Activated CD4-positive, alpha-beta T cell treated with anti-CD3 and anti-CD28 coated beads, Interleukin-2, amount 10 ng/mL, durations not matched to agents 7 days and 5 days (primary cell): ENCODE measurements at regions not wholly inside any gene's neighbourhood (a gene's known extent, or its start where the extent isn't known, plus 50 kb on each side); places are given as distances from the start of the nearest gene placed in this dataset.

Source experiments
- CTCF ChIA-PET: fragments of 350-600 bp; sonication (Branson Sonifier 250); formaldehyde crosslinking; loops from one replicate; lab custom pipeline; 2021; ENCODE audit warnings: antibody characterized with exemption; lab: Charles Lee
- POLR2A ChIA-PET: fragments of 350-600 bp; sonication (Branson Sonifier 250); formaldehyde crosslinking; loops from one replicate; lab custom pipeline; 2021; ENCODE audit warnings: antibody characterized with exemption; lab: Charles Lee
- DNase-seq: peaks from one replicate; pipeline ENCODE4 v3.0.0-alpha.2; 2020
- H3K27ac Mint-ChIP-seq: one replicate; pipeline ENCODE4 v1.8.0; 2021; ENCODE audit warnings: mild to moderate bottlenecking, moderate library complexity, mixed read lengths
- H3K27me3 Mint-ChIP-seq: one replicate; pipeline ENCODE4 v1.8.0; 2021; ENCODE audit warnings: mixed read lengths
- H3K36me3 Mint-ChIP-seq: one replicate; pipeline ENCODE4 v1.8.0; 2021; ENCODE audit warnings: low read depth, mixed read lengths
- H3K4me1 Mint-ChIP-seq: one replicate; pipeline ENCODE4 v1.8.0; 2021; ENCODE audit warnings: mixed read lengths
- H3K4me3 Mint-ChIP-seq: one replicate; pipeline ENCODE4 v1.8.0; 2021; ENCODE audit warnings: mild to moderate bottlenecking, moderate library complexity, mixed read lengths
- H3K9me3 Mint-ChIP-seq: one replicate; pipeline ENCODE4 v1.8.0; 2021; ENCODE audit warnings: mixed read lengths

DNA sequence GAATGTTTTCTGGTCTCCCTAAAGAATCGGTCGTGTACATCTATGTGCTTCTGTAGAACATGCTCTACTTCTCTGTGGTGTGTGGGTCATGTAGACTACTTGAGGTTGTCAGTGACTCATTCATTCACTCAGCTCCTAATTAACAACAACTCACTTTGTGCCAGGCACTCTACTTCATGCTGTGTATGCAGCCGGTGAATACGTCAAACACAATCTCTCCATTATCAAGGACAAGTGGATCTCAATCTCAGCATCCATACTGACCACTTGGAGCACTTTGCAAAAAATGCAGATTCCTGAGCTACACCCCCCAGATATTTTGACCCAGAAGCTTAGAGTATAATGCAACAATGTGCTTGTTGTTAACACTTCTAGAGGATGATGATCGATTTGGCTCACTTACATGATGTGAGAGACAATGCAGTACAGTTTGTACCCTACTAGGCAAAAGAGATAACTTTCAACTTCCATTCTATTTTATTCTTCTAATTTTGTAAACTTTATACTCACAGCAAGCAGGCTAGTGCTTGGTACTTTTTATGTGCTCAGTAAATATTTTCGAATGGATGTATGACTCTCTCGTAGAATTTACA lies 508.6 kb upstream of the ADAMTS5 start:
- Mint-ChIP-seq H3K4me3 (no peak overlapping the region), H3K9me3 (no peaks in the 10 kb centered on the region), H3K4me1 (no peaks in the 10 kb centered on the region), H3K36me3 (no peaks in the 10 kb centered on the region), H3K27ac (no peak overlapping the region), H3K27me3 (no peaks in the 10 kb centered on the region)
- CTCF ChIA-PET: no interaction called here
- POLR2A ChIA-PET: no interaction called here
- DNase-seq: no peak

DNA sequence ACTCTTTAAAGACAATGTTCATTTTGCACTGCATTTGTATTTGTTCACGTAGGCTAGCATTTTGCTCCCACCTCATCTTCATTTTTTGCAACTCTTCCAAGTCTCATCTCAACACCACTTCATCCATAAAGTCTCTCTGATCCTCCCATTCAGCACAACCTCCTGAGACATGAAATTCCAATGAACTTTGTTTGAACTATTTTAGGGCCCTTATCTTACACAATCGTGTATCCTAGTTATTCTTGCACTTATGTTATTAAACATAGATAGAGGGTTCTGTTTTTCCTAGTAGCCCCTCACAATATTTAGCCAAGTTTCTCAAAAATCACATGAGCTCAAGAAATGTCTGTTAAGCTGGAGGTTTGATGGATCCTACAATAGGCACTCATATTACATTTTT lies 500.5 kb upstream of the ADAMTS5 start:
- no peak for DNase-seq
- H3K27ac Mint-ChIP-seq: no peak overlapping the region
- no peaks in the 10 kb centered on the region for H3K27me3 Mint-ChIP-seq
- CTCF ChIA-PET: no interaction called here
- no peaks in the 10 kb centered on the region for H3K36me3 Mint-ChIP-seq
- peaks cover 2% of the 10 kb centered on the region for H3K9me3 Mint-ChIP-seq
- no peaks in the 10 kb centered on the region for H3K4me1 Mint-ChIP-seq
- H3K4me3 Mint-ChIP-seq: no peak overlapping the region
- POLR2A ChIA-PET: no interaction called here

DNA sequence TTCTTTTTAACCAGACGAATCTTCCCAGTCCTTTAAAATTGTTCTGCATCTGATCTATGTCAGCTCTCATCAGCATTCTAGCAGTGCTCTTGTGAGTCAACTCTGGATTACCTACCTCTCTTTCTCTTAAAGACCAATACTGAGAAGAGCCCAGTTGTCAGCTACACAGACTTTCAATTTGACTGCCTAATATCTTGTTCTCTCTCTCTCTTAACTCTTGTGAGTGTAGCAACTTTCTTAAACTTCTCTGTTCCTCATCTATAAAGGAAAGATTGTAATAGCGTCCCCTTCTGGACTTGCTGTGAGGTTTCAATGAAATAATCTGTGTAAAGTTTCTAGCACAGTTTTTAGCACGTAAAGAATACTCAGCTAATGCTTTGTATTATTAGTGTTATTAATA lies 499.3 kb upstream of the ADAMTS5 start:
- Mint-ChIP-seq H3K27ac (no peak overlapping the region), H3K4me3 (no peak overlapping the region), H3K4me1 (no peaks in the 10 kb centered on the region), H3K27me3 (no peaks in the 10 kb centered on the region), H3K36me3 (no peaks in the 10 kb centered on the region), H3K9me3 (peaks cover 2% of the 10 kb centered on the region)
- POLR2A ChIA-PET: no interaction called here
- CTCF ChIA-PET: no interaction called here
- no peak for DNase-seq

GRCh38 chr21:27464648-27465047 lies 497.8 kb upstream of the ADAMTS5 start:
- no peaks in the 10 kb centered on the region for H3K27me3 Mint-ChIP-seq
- no peaks in the 10 kb centered on the region for H3K36me3 Mint-ChIP-seq
- H3K27ac Mint-ChIP-seq: no peak overlapping the region
- ChIA-PET CTCF (no interaction called here), POLR2A (no interaction called here)
- H3K4me3 Mint-ChIP-seq: no peak overlapping the region
- H3K4me1 Mint-ChIP-seq: no peaks in the 10 kb centered on the region
- no peak for DNase-seq
- peaks cover 2% of the 10 kb centered on the region for H3K9me3 Mint-ChIP-seq

- H3K36me3 Mint-ChIP-seq: no peaks in the 10 kb centered on the region
- no peaks in the 10 kb centered on the region for H3K4me1 Mint-ChIP-seq
- CTCF ChIA-PET: no interaction called here
- H3K9me3 Mint-ChIP-seq: peaks cover 2% of the 10 kb centered on the region
- no peak overlapping the region for H3K4me3 Mint-ChIP-seq
- DNase-seq: no peak
- H3K27ac Mint-ChIP-seq: no peak overlapping the region
- H3K27me3 Mint-ChIP-seq: no peaks in the 10 kb centered on the region
- POLR2A ChIA-PET: no interaction called here
Observed at GRCh38 chr21:27462726-27463125, 495.8 kb upstream of the ADAMTS5 start.

- no peak for DNase-seq
- CTCF ChIA-PET: no interaction called here
Observed at GRCh38 chr21:27454234-27454633, 487.3 kb upstream of the ADAMTS5 start.

DNA sequence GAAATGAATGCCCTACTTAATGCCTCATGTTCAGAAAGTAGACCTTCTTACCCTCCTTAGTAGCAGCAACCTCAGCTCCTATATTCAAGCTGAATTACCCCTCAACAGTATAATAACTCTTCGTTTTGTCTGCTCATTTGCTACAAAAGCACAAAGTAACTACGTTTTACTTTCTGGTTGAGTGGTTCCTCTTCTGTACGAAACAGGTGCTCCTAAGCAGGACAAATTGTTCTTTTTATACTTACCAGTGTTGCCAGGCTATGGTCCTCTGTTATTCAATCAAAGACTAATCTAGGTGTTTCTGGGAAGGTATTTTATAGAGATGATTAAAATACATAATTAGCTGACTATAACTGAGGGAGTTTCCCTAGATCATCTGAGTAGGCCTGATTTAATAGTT lies 484.2 kb upstream of the ADAMTS5 start:
- Mint-ChIP-seq H3K36me3 (no peaks in the 10 kb centered on the region), H3K27me3 (no peaks in the 10 kb centered on the region), H3K4me3 (no peak overlapping the region), H3K27ac (no peak overlapping the region), H3K9me3 (peaks cover 7% of the 10 kb centered on the region), H3K4me1 (no peaks in the 10 kb centered on the region)
- ChIA-PET POLR2A (no interaction called here), CTCF (no interaction called here)
- DNase-seq: no peak

More at GRCh38 chr21:27454234-27454633, 487.3 kb upstream of the ADAMTS5 start:
- POLR2A ChIA-PET: no interaction called here
- H3K9me3 Mint-ChIP-seq: no peaks in the 10 kb centered on the region
- no peaks in the 10 kb centered on the region for H3K4me1 Mint-ChIP-seq
- H3K36me3 Mint-ChIP-seq: no peaks in the 10 kb centered on the region
- H3K27ac Mint-ChIP-seq: no peak overlapping the region
- H3K4me3 Mint-ChIP-seq: no peak overlapping the region
- no peaks in the 10 kb centered on the region for H3K27me3 Mint-ChIP-seq

DNA sequence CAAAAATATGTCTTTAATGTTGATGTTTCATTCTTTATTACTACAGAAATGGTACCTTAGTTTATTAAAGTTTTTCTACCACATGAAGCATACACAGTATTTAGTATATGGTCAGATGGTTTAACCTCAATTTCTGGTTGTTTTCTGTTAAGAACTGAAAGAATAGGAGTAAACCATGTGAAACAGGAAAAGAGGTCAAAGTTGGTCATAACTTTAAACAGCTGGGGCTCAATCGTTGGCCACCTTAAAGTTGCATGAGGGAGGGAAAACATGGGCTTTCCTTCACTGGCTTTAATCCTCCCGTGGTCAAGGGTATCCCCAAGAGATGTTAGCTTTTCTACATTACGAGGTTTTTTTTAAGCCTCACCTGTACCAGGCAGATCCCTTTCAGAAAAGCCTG lies 483.3 kb upstream of the ADAMTS5 start:
- H3K9me3 Mint-ChIP-seq: peaks cover 11% of the 10 kb centered on the region
- POLR2A ChIA-PET: no interaction called here
- no peaks in the 10 kb centered on the region for H3K27me3 Mint-ChIP-seq
- H3K4me3 Mint-ChIP-seq: no peak overlapping the region
- no peak for DNase-seq
- no peaks in the 10 kb centered on the region for H3K4me1 Mint-ChIP-seq
- no peak overlapping the region for H3K27ac Mint-ChIP-seq
- H3K36me3 Mint-ChIP-seq: no peaks in the 10 kb centered on the region
- CTCF ChIA-PET: no interaction called here

GRCh38 chr21:27448960-27449359 lies 482.1 kb upstream of the ADAMTS5 start:
- Mint-ChIP-seq H3K36me3 (no peaks in the 10 kb centered on the region), H3K9me3 (peaks cover 14% of the 10 kb centered on the region), H3K4me3 (no peak overlapping the region), H3K27me3 (no peaks in the 10 kb centered on the region), H3K27ac (no peak overlapping the region), H3K4me1 (no peaks in the 10 kb centered on the region)
- no peak for DNase-seq
- POLR2A ChIA-PET: no interaction called here
- CTCF ChIA-PET: no interaction called here

DNA sequence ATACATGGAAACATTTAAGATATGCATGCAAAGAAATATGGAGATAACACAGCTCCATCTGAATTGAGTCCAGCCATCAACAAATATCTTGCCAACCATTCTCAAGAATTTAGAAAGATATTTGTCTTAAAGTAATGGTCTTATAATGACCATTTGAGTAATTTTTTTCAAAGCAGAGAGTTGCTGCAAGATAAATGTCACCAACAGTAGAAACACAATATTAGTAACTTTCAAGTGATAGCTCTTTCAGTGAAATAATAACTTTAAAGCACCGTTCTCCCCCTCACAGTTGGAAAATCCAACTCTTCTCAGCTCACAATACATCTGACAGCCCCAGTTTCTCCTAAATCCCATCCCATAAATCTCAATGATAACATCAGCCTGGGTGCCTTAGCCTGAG lies 481.0 kb upstream of the ADAMTS5 start:
- H3K4me1 Mint-ChIP-seq: no peaks in the 10 kb centered on the region
- CTCF ChIA-PET: no interaction called here
- H3K4me3 Mint-ChIP-seq: no peak overlapping the region
- no peak for DNase-seq
- no peak overlapping the region for H3K27ac Mint-ChIP-seq
- H3K27me3 Mint-ChIP-seq: no peaks in the 10 kb centered on the region
- POLR2A ChIA-PET: no interaction called here
- H3K36me3 Mint-ChIP-seq: no peaks in the 10 kb centered on the region
- peaks cover 19% of the 10 kb centered on the region for H3K9me3 Mint-ChIP-seq

- CTCF ChIA-PET: no interaction called here
Observed at GRCh38 chr21:27429710-27430341, 462.9 kb upstream of the ADAMTS5 start.

GRCh38 chr21:27426196-27426595 lies 459.3 kb upstream of the ADAMTS5 start:
- POLR2A ChIA-PET: no interaction called here
- Mint-ChIP-seq H3K36me3 (no peaks in the 10 kb centered on the region), H3K27me3 (no peaks in the 10 kb centered on the region), H3K27ac (no peak overlapping the region), H3K4me3 (no peak overlapping the region), H3K9me3 (peaks cover 8% of the 10 kb centered on the region), H3K4me1 (no peaks in the 10 kb centered on the region)
- CTCF ChIA-PET: no interaction called here
- DNase-seq: no peak

More at GRCh38 chr21:27429710-27430341, 462.9 kb upstream of the ADAMTS5 start:
- Mint-ChIP-seq H3K27ac (no peak overlapping the region), H3K4me1 (no peaks in the 10 kb centered on the region), H3K9me3 (peaks cover 14% of the 10 kb centered on the region), H3K4me3 (no peak overlapping the region), H3K36me3 (no peaks in the 10 kb centered on the region), H3K27me3 (no peaks in the 10 kb centered on the region)
- no peak for DNase-seq
- POLR2A ChIA-PET: no interaction called here

GRCh38 chr21:27425574-27425973 lies 458.7 kb upstream of the ADAMTS5 start:
- H3K27me3 Mint-ChIP-seq: no peaks in the 10 kb centered on the region
- ChIA-PET POLR2A (no interaction called here), CTCF (no interaction called here)
- peaks cover 3% of the 10 kb centered on the region for H3K9me3 Mint-ChIP-seq
- no peak overlapping the region for H3K27ac Mint-ChIP-seq
- DNase-seq: no peak
- no peaks in the 10 kb centered on the region for H3K4me1 Mint-ChIP-seq
- H3K36me3 Mint-ChIP-seq: no peaks in the 10 kb centered on the region
- H3K4me3 Mint-ChIP-seq: no peak overlapping the region

GRCh38 chr21:27425172-27425571 lies 458.3 kb upstream of the ADAMTS5 start:
- Mint-ChIP-seq H3K9me3 (peaks cover 3% of the 10 kb centered on the region), H3K4me1 (no peaks in the 10 kb centered on the region), H3K4me3 (no peak overlapping the region), H3K27ac (no peak overlapping the region), H3K36me3 (no peaks in the 10 kb centered on the region), H3K27me3 (no peaks in the 10 kb centered on the region)
- no peak for DNase-seq
- CTCF ChIA-PET: no interaction called here
- POLR2A ChIA-PET: no interaction called here
